ENCODE measurements at regions not wholly inside any gene's neighbourhood (a gene's known extent, or its start where the extent isn't known, plus 50 kb on each side); places are given as distances from the start of the nearest gene placed in this dataset.
A peak's percentile ranks its signal among the peaks of the same experiment; 100 is the strongest.

DNA sequence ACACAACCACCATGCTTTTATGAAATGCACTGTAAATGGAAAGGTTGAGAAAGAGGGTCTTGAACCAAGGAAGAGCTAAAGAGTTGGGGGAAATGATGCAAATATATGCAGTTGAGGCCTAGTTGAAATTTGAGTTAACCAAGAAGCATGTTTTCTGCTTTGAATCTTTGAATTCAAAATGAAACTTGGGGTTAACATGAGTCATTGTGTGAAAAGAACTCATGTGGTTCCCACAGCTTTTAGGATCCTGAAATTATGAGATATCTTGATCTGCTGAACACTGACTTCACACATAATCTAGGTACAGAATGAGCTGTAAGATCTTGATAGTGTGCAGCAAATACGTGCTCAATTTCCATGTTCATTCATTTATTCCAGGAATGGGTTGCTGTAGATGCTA is 422.9 kb upstream of the TRIB2 start:
- H3K4me3 Mint-ChIP-seq, result peak overlapping the region in 5 of 10 donors; percentile 13 to 75 (median 60)
- Histone ChIP-seq H3K36me3 (ENCODE audit: control insufficient read depth in 2 of 3, insufficient read depth in 3 of 3, low read length in 3 of 3) (no peaks in the 10 kb centered on the region), H3K9me3 (ENCODE audit: control insufficient read depth in 2 of 3, low read length in 3 of 3) (no peaks in the 10 kb centered on the region), H3K27ac (ENCODE audit: low read depth, low read length) (no peak overlapping the region), H3K27me3 (ENCODE audit: control insufficient read depth in 2 of 2, insufficient read depth in 2 of 2, low read length in 2 of 2) (no peaks in the 10 kb centered on the region), H3K4me3 (ENCODE audit: low read length) (no peak overlapping the region), H3K4me1 (ENCODE audit: control insufficient read depth in 2 of 2, insufficient read depth in 2 of 2, low read length in 2 of 2) (peaks cover 0 to 16% of the 10 kb centered on the region in 2 donors)
- peaks cover 19 to 53% (median 40%) of the 10 kb centered on the region in 7 donors for H3K4me1 Mint-ChIP-seq
- peaks cover 0 to 17% (median 0%) of the 10 kb centered on the region in 11 donors for H3K9me3 Mint-ChIP-seq
- DNase-seq, result no peak
- POLR2A ChIA-PET, result interaction anchor here (0.6 to 1.0 kb wide), 5 partner anchors 8 to 693 kb away, joined by 3 to 6 read pairs (median 5); no protein-coding TSS in a partner anchor
- CTCF ChIA-PET, result no interaction called here
- peaks cover 0 to 4% (median 0%) of the 10 kb centered on the region in 5 donors for H3K27me3 Mint-ChIP-seq
- H3K36me3 Mint-ChIP-seq, result peaks cover 0 to 39% (median 0%) of the 10 kb centered on the region in 5 donors
- ATAC-seq, result peak; percentile 27
- peak overlapping the region in 4 of 9 donors; percentile 18 to 90 (median 68) for H3K27ac Mint-ChIP-seq
- intact Hi-C loops (cut with micrococcal nuclease), result loop anchor here in 1 of 2 donors (1.0 to 10.0 kb wide), 9 partner anchors 15 to 561 kb away; partner anchors contain the start of gene TRIB2

DNA sequence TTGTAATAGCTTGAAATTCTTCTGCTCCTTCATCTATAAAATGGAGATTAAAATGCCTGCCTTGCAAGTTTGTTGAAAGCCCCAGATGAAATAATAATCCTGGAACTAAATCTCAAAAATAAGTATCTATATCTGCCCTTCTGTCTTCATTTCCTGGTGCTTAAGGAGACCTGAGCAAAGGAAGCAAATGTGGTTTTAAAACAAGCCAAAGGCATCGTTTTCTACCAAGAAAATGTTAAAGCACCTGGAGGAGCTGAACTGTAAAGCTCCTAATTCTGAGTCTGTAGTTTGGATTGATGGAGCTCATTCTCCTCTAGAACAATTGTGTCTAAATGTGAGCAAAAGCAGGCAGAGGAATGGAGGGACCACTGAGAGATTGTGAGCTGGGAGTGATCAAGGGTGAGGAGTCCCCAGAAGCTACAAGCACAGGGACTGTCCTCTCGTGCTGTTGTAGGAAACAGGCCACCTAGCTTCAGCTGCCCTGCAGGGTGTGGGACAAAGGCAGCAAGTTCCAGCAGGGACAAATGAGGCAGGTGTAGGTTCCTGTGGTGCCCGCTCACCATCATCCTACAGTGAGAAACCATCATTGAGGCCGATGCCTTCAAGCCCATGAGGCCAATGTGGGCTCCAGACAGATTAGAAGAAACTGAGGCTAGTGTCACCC is 420.7 kb upstream of the TRIB2 start:
- POLR2A ChIA-PET, result interaction anchor here (0.6 to 1.8 kb wide), 5 partner anchors 9 to 422 kb away, joined by 3 to 6 read pairs (median 4); partner anchors contain the start of gene TRIB2
- Mint-ChIP-seq H3K4me3 (peak overlapping the region in 9 of 10 donors; percentile 50 to 75 (median 56)), H3K4me1 (peaks cover 19 to 53% (median 42%) of the 10 kb centered on the region in 7 donors), H3K36me3 (peaks cover 0 to 31% (median 0%) of the 10 kb centered on the region in 5 donors), H3K9me3 (peaks cover 0 to 15% (median 0%) of the 10 kb centered on the region in 11 donors), H3K27ac (peak overlapping the region; percentile 58 to 91 (median 74)), H3K27me3 (peaks cover 0 to 2% (median 0%) of the 10 kb centered on the region in 5 donors)
- H3K4me3 ChIP-seq (ENCODE audit: low read length), result no peak overlapping the region
- intact Hi-C loops (cut with micrococcal nuclease), result loop anchor here in 1 of 2 donors (2.0 to 10.0 kb wide), 3 partner anchors 13 to 559 kb away; partner anchors contain the start of gene TRIB2
- H3K4me1 ChIP-seq (ENCODE audit: control insufficient read depth in 2 of 2, insufficient read depth in 2 of 2, low read length in 2 of 2), result peaks cover 0 to 16% of the 10 kb centered on the region in 2 donors
- ATAC-seq, result no peak
- H3K27ac ChIP-seq (ENCODE audit: low read depth, low read length), result peak overlapping the region; percentile 16
- DNase-seq, result no peak
- CTCF ChIA-PET, result no interaction called here
- no peaks in the 10 kb centered on the region for H3K9me3 ChIP-seq (ENCODE audit: control insufficient read depth in 2 of 3, low read length in 3 of 3)
- no peaks in the 10 kb centered on the region for H3K27me3 ChIP-seq (ENCODE audit: control insufficient read depth in 2 of 2, insufficient read depth in 2 of 2, low read length in 2 of 2)
- no peaks in the 10 kb centered on the region for H3K36me3 ChIP-seq (ENCODE audit: control insufficient read depth in 2 of 3, insufficient read depth in 3 of 3, low read length in 3 of 3)

DNA sequence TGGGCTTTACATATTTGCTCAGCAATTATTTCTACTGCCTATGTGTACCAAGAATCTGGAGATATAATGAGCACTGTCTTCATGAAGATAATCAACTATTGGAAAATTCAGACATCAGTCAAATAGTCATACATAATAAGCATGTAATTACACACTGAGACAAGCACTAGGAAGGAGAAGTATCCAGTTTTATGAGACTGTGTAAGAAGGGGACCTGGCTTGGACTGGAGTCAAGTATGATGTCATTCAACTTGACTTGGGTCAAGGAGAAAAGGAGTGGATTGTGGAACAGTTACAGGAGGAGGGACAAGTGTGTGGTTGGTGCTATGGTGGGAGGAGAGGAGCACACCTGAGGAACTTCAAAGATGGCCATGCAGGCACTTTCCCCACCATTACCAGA is 419.8 kb upstream of the TRIB2 start:
- peak overlapping the region in 3 of 10 donors; percentile 14 to 60 (median 16) for H3K4me3 Mint-ChIP-seq
- peak overlapping the region in 3 of 9 donors; percentile 3 to 58 (median 7) for H3K27ac Mint-ChIP-seq
- ATAC-seq (no peak), DNase-seq (no peak)
- Histone ChIP-seq H3K36me3 (ENCODE audit: control insufficient read depth in 2 of 3, insufficient read depth in 3 of 3, low read length in 3 of 3) (no peaks in the 10 kb centered on the region), H3K27me3 (ENCODE audit: control insufficient read depth in 2 of 2, insufficient read depth in 2 of 2, low read length in 2 of 2) (no peaks in the 10 kb centered on the region), H3K4me1 (ENCODE audit: control insufficient read depth in 2 of 2, insufficient read depth in 2 of 2, low read length in 2 of 2) (peaks cover 2 to 25% of the 10 kb centered on the region in 2 donors), H3K4me3 (ENCODE audit: low read length) (no peak overlapping the region), H3K27ac (ENCODE audit: low read depth, low read length) (no peak overlapping the region), H3K9me3 (ENCODE audit: control insufficient read depth in 2 of 3, low read length in 3 of 3) (no peaks in the 10 kb centered on the region)
- peaks cover 0 to 24% (median 0%) of the 10 kb centered on the region in 5 donors for H3K36me3 Mint-ChIP-seq
- POLR2A ChIA-PET, result interaction anchor here (1.2 to 1.8 kb wide), 3 partner anchors 11 to 420 kb away, joined by 4 to 6 read pairs (median 5); partner anchors contain the start of gene TRIB2
- peaks cover 27 to 55% (median 51%) of the 10 kb centered on the region in 7 donors for H3K4me1 Mint-ChIP-seq
- intact Hi-C loops (cut with micrococcal nuclease), result loop anchor here in 1 of 2 donors (10.0 kb wide), 1 partner anchor 558 kb away; no protein-coding TSS in a partner anchor
- CTCF ChIA-PET, result no interaction called here
- H3K9me3 Mint-ChIP-seq, result peaks cover 0 to 10% (median 0%) of the 10 kb centered on the region in 11 donors
- H3K27me3 Mint-ChIP-seq, result peaks cover 0 to 2% (median 0%) of the 10 kb centered on the region in 5 donors

DNA sequence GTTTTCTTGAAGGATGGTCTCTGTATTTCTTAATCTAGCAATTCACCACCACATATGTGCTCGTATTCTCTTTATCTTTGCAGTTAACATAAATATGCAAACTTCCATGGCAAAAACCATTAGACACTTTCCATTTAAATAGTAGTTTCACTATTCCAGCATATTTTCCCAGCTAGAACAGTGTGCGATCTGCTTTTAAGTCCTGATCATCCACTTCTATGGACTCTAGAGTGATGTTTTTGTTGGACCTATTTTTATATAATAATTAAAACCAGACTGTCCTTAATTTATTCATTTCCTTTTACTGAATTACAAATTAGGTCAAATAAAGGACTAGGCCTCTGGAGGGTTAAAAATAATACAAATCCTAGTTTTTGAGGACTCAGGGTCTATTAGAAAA is 418.4 kb upstream of the TRIB2 start:
- Histone ChIP-seq H3K4me1 (ENCODE audit: control insufficient read depth in 2 of 2, insufficient read depth in 2 of 2, low read length in 2 of 2) (peaks cover 7 to 38% of the 10 kb centered on the region in 2 donors), H3K36me3 (ENCODE audit: control insufficient read depth in 2 of 3, insufficient read depth in 3 of 3, low read length in 3 of 3) (no peaks in the 10 kb centered on the region), H3K27me3 (ENCODE audit: control insufficient read depth in 2 of 2, insufficient read depth in 2 of 2, low read length in 2 of 2) (no peaks in the 10 kb centered on the region), H3K4me3 (ENCODE audit: low read length) (no peak overlapping the region), H3K27ac (ENCODE audit: low read depth, low read length) (no peak overlapping the region), H3K9me3 (ENCODE audit: control insufficient read depth in 2 of 3, low read length in 3 of 3) (no peaks in the 10 kb centered on the region)
- H3K4me1 Mint-ChIP-seq, result peaks cover 38 to 66% (median 63%) of the 10 kb centered on the region in 7 donors
- H3K27me3 Mint-ChIP-seq, result peaks cover 0 to 2% (median 0%) of the 10 kb centered on the region in 5 donors
- H3K4me3 Mint-ChIP-seq, result no peak overlapping the region
- no peak for ATAC-seq
- no peak for DNase-seq
- ChIA-PET POLR2A (no interaction called here), CTCF (no interaction called here)
- H3K36me3 Mint-ChIP-seq, result peaks cover 0 to 16% (median 0%) of the 10 kb centered on the region in 5 donors
- intact Hi-C loops (cut with micrococcal nuclease), result loop anchor here in 1 of 2 donors (10.0 kb wide), 1 partner anchor 556 kb away; no protein-coding TSS in a partner anchor
- no peak overlapping the region for H3K27ac Mint-ChIP-seq
- H3K9me3 Mint-ChIP-seq, result peaks cover 0 to 8% (median 0%) of the 10 kb centered on the region in 11 donors

DNA sequence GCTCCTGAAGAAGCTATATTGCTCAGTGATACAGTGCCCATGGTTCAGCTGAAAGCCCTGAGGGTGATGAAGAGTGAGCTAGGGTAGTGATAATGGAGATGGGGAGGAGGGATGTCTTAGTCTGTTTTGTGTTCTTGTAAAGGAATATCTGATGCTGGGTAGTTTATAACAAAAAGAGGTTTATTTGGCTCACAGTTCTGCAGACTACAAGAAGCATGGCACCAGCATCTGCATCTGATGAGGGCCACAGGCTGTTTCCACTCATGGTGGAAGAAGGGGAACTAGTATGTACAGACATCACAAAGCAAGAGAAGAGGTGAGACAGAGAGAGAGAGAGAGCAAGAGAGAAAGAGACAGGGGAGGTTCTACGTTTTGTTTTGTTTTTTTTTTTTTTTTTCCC is 417.3 kb upstream of the TRIB2 start:
- Mint-ChIP-seq H3K27ac (no peak overlapping the region), H3K36me3 (peaks cover 0 to 15% (median 0%) of the 10 kb centered on the region in 5 donors), H3K4me3 (no peak overlapping the region), H3K27me3 (peaks cover 0 to 2% (median 0%) of the 10 kb centered on the region in 5 donors), H3K4me1 (peaks cover 27 to 66% (median 63%) of the 10 kb centered on the region in 7 donors), H3K9me3 (peaks cover 0 to 8% (median 0%) of the 10 kb centered on the region in 11 donors)
- no peaks in the 10 kb centered on the region for H3K36me3 ChIP-seq (ENCODE audit: control insufficient read depth in 2 of 3, insufficient read depth in 3 of 3, low read length in 3 of 3)
- ATAC-seq, result no peak
- no peaks in the 10 kb centered on the region for H3K27me3 ChIP-seq (ENCODE audit: control insufficient read depth in 2 of 2, insufficient read depth in 2 of 2, low read length in 2 of 2)
- no peak overlapping the region for H3K27ac ChIP-seq (ENCODE audit: low read depth, low read length)
- intact Hi-C loops (cut with micrococcal nuclease), result loop anchor here in 1 of 2 donors (10.0 kb wide), 1 partner anchor 555 kb away; no protein-coding TSS in a partner anchor
- ChIA-PET POLR2A (no interaction called here), CTCF (no interaction called here)
- DNase-seq, result no peak
- no peaks in the 10 kb centered on the region for H3K9me3 ChIP-seq (ENCODE audit: control insufficient read depth in 2 of 3, low read length in 3 of 3)
- H3K4me1 ChIP-seq (ENCODE audit: control insufficient read depth in 2 of 2, insufficient read depth in 2 of 2, low read length in 2 of 2), result peaks cover 7 to 49% of the 10 kb centered on the region in 2 donors
- no peak overlapping the region for H3K4me3 ChIP-seq (ENCODE audit: low read length)

DNA sequence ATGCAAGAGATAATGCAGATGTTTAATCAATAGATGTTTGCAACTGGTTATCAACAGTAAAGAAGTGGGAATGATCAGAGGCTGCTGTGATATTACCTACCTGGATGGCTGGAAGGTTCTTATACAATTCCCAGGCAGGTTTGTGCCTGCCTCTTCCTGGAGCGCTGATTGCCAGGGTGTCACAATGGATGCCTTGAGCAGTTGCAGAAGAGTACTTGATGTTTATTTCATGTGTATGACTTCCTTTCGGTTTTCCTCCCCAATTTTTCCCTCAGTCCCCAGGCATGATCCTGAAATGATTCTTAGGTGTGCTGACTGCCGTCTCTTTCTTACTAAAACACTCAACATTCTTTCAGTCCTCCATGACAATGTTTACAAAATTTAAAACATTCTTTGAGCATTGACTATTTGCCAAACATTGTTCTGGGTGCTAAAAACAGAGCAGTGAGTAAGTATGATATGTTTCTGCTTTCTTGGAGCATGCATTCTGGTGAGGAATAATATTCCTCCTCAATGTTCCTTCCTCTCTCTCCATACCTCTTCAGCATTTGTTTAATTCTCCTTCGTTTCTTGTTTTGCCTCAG is 416.6 kb upstream of the TRIB2 start:
- Histone ChIP-seq H3K4me3 (ENCODE audit: low read length) (no peak overlapping the region), H3K9me3 (ENCODE audit: control insufficient read depth in 2 of 3, low read length in 3 of 3) (no peaks in the 10 kb centered on the region)
- H3K4me1 Mint-ChIP-seq, result peaks cover 25 to 63% (median 60%) of the 10 kb centered on the region in 7 donors

More for the DNA sequence above, 416.6 kb upstream of the TRIB2 start:
- peaks cover 0 to 2% (median 0%) of the 10 kb centered on the region in 5 donors for H3K27me3 Mint-ChIP-seq
- Histone ChIP-seq H3K36me3 (ENCODE audit: control insufficient read depth in 2 of 3, insufficient read depth in 3 of 3, low read length in 3 of 3) (no peaks in the 10 kb centered on the region), H3K4me1 (ENCODE audit: control insufficient read depth in 2 of 2, insufficient read depth in 2 of 2, low read length in 2 of 2) (peaks cover 7 to 48% of the 10 kb centered on the region in 2 donors), H3K27ac (ENCODE audit: low read depth, low read length) (no peak overlapping the region), H3K27me3 (ENCODE audit: control insufficient read depth in 2 of 2, insufficient read depth in 2 of 2, low read length in 2 of 2) (no peaks in the 10 kb centered on the region)
- ChIA-PET POLR2A (no interaction called here), CTCF (no interaction called here)
- peaks cover 0 to 14% (median 0%) of the 10 kb centered on the region in 5 donors for H3K36me3 Mint-ChIP-seq
- H3K9me3 Mint-ChIP-seq, result peaks cover 0 to 8% (median 0%) of the 10 kb centered on the region in 11 donors
- H3K27ac Mint-ChIP-seq, result no peak overlapping the region
- DNase-seq, result no peak
- no peak for ATAC-seq
- intact Hi-C loops (cut with micrococcal nuclease), result loop anchor here in 1 of 2 donors (10.0 kb wide), 1 partner anchor 175 kb away; no protein-coding TSS in a partner anchor
- H3K4me3 Mint-ChIP-seq, result no peak overlapping the region

Measured in naive thymus-derived CD4-positive, alpha-beta T cell (primary cell).